ENCODE measurements at regions not wholly inside any gene's neighbourhood (a gene's known extent, or its start where the extent isn't known, plus 50 kb on each side); places are given as distances from the start of the nearest gene placed in this dataset.

DNA sequence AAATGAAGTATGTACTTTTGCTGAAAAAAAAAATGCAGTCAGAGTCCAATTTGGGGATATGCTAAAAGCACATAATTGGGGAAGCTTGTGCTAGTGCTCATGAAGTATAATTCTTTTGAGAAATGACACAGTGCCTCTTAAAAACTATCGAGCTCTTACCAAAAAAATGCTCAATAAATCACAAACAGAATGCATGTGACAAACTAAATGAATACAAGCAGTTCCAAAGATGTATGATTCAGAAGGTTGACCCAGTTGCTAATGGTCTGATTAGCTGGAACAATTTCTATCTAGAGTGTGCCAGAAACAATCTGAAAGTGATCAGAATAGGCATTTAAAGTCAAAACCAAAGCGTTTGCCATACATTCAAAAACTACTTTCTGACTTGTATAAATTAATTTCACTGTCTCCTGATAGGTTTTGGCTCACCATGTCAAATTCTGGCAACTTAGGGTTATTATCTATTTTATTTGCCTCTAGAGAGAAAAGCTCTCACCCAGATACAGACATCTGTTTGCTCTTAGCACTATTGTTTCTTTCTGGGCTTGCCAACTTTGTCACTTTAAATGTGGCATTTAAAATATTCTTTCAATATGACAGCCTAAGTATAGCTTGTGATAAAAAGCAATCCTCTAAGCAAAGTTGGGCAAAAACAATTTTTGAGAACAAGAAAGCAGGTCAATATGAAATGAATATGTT is 114.7 kb upstream of the AHR start:
- TF ChIP-seq POLR2A (IDR thresholded peaks at IDR 0.05) = no peak
- TF ChIP-seq, protein P1, sequence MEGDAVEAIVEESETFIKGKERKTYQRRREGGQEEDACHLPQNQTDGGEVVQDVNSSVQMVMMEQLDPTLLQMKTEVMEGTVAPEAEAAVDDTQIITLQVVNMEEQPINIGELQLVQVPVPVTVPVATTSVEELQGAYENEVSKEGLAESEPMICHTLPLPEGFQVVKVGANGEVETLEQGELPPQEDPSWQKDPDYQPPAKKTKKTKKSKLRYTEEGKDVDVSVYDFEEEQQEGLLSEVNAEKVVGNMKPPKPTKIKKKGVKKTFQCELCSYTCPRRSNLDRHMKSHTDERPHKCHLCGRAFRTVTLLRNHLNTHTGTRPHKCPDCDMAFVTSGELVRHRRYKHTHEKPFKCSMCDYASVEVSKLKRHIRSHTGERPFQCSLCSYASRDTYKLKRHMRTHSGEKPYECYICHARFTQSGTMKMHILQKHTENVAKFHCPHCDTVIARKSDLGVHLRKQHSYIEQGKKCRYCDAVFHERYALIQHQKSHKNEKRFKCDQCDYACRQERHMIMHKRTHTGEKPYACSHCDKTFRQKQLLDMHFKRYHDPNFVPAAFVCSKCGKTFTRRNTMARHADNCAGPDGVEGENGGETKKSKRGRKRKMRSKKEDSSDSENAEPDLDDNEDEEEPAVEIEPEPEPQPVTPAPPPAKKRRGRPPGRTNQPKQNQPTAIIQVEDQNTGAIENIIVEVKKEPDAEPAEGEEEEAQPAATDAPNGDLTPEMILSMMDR (IDR thresholded peaks at IDR 0.05) = no peak
